LNCAP (cell line): ENCODE measurements at regions not wholly inside any gene's neighbourhood (a gene's known extent, or its start where the extent isn't known, plus 50 kb on each side); places are given as distances from the start of the nearest gene placed in this dataset.

Source experiments
- TF ChIP-seq, protein P1 (sequence below): fragments of 450-650 bp; IDR thresholded peaks from 2 replicates; pipeline ENCODE4 v1.5.1; 2017; ENCODE audit warnings: mild to moderate bottlenecking

DNA sequence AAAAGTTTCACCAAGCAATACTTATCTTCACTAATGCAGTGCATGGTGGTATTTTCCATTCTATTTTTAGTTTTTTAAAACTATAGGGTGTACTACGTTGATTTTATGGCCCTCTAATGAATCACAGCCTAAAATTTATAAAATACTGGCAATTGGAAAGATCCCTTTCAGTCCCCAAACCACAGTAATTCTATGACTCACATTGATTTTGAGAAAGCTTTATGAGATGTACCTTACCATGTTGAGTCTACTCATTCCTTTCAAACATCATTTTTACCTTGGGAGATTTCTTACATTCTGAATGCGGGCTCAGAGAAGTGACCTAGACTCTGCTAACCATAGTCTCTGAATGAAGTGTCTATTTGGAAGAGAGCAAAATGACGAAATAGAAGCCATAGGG, 141.6 kb downstream of the GPR85 start:
- TF ChIP-seq, protein P1, sequence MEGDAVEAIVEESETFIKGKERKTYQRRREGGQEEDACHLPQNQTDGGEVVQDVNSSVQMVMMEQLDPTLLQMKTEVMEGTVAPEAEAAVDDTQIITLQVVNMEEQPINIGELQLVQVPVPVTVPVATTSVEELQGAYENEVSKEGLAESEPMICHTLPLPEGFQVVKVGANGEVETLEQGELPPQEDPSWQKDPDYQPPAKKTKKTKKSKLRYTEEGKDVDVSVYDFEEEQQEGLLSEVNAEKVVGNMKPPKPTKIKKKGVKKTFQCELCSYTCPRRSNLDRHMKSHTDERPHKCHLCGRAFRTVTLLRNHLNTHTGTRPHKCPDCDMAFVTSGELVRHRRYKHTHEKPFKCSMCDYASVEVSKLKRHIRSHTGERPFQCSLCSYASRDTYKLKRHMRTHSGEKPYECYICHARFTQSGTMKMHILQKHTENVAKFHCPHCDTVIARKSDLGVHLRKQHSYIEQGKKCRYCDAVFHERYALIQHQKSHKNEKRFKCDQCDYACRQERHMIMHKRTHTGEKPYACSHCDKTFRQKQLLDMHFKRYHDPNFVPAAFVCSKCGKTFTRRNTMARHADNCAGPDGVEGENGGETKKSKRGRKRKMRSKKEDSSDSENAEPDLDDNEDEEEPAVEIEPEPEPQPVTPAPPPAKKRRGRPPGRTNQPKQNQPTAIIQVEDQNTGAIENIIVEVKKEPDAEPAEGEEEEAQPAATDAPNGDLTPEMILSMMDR: no peak

DNA sequence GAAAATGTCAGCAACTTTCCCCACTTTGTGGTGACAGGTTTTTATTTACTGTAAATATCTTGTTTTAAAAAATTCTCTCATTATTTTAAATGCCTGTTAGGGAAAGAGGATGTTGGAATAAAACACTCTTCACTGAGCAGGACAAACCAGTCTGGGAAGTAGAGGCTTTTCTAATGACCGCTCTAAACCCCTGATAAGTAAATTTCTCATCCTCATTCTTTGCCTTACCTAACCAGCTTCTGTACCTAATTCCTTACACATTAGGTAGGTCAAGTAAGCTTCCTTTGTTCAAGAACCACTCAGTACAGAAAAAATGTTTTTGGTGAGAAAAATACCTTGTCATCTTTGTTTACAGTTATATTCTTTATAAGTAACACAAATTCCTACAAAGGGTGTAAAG, 143.6 kb downstream of the GPR85 start:
- TF ChIP-seq, protein P1: no peak

- TF ChIP-seq, protein P1: no peak
These were observed 146.3 kb downstream of the GPR85 start for GRCh38 chr7:112940314-112940732.

- TF ChIP-seq, protein P1: no peak
These were observed 146.9 kb downstream of the GPR85 start for GRCh38 chr7:112939574-112940313.

- TF ChIP-seq, protein P1: no peak
These were observed 147.6 kb downstream of the GPR85 start for GRCh38 chr7:112938863-112939573.

DNA sequence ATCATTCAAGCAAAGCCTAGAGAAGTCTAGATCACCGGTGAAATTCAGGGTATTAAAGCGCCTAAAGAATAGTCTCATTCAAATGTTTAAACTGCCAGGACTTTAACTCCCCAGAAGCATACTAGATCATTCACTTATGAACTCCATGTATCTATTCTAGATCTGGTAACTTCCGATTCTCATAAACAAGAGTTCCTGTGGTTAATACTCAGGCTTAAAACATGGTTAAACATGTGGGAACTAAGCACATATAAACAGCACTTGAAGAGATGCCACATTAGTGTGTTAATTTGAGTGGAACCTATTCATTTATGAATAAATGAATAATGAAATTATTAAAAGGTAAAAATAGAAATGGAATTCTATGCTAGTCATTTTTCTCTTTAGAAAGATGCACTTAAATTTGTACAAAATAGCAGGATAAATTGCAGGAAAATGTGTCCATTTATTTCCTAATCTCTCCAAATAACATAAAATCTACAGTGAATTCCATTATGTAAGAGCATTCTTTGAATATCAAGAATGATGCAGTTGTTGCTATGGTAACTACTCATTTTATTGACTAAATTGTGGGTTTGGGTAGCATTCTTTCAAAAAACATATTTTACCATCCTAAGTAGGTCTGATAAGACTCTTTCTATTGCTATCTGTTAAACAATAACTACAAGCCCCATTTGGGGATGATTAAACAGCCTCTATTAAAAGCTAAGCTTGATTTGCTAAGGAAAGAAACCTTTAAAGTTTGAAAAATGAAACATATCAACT, 147.6 kb upstream of the TMEM168 start:
- TF ChIP-seq, protein P1: no peak

- TF ChIP-seq, protein P1: no peak
These were observed 143.4 kb upstream of the TMEM168 start for GRCh38 chr7:112933598-112933997.
